DND-41 (cell line): ENCODE measurements at regions not wholly inside any gene's neighbourhood (a gene's known extent, or its start where the extent isn't known, plus 50 kb on each side); places are given as distances from the start of the nearest gene placed in this dataset.

Source experiments
- ATAC-seq: fragments of 200-7000 bp; cut with Tn5 transposase; 3 replicates; pipeline ENCODE4 v1.9.1; 2021; ENCODE audit warnings: low read depth; ENCODE audit not compliant: insufficient read depth
- DNase-seq: peaks from one replicate; pipeline ENCODE4 v3.0.0-alpha.2; 2020
- H2AFZ ChIP-seq: 2 replicates; pipeline ENCODE4 v1.6.0; 2012; ENCODE audit warnings: low read depth, low read length
- H3K27ac ChIP-seq: 2 replicates; pipeline ENCODE4 v1.5.1; 2012; ENCODE audit warnings: low read length, inconsistent platforms
- H3K27me3 ChIP-seq: fragments of 200-600 bp; sonication (generic); 2 replicates; pipeline ENCODE4 v1.6.0; 2012; ENCODE audit warnings: low read length, mild to moderate bottlenecking, inconsistent platforms; ENCODE audit not compliant: insufficient read depth, poor library complexity
- H3K36me3 ChIP-seq: 2 replicates; pipeline ENCODE4 v1.5.1; 2012; ENCODE audit warnings: low read length, inconsistent platforms; ENCODE audit not compliant: insufficient read depth
- H3K4me1 ChIP-seq: 2 replicates; pipeline ENCODE4 v1.5.1; 2012; ENCODE audit warnings: mild to moderate bottlenecking, low read length; ENCODE audit not compliant: insufficient read depth
- H3K4me2 ChIP-seq: 2 replicates; pipeline ENCODE4 v1.6.0; 2012; ENCODE audit warnings: mild to moderate bottlenecking, moderate library complexity, low read length, inconsistent platforms; ENCODE audit not compliant: insufficient read depth
- H3K4me3 ChIP-seq, 2 experiments: fragments of 200-600 bp in 1 of 2; shearing (Covaris generic) in 1 of 2; 2 replicates each; pipeline ENCODE4 v1.5.1; 2012 to 2016; ENCODE audit warnings: inconsistent platforms in 2 of 2, low read length in 2 of 2, mild to moderate bottlenecking in 2 of 2, low read depth in 1 of 2, moderate library complexity in 1 of 2
- H3K79me2 ChIP-seq: 2 replicates; pipeline ENCODE4 v1.6.0; 2012; ENCODE audit warnings: low read length, inconsistent platforms; ENCODE audit not compliant: insufficient read depth
- H3K9ac ChIP-seq: 2 replicates; pipeline ENCODE4 v1.6.0; 2012; ENCODE audit warnings: low read depth, mild to moderate bottlenecking, inconsistent platforms, low read length, moderate library complexity
- H3K9me3 ChIP-seq: 2 replicates; pipeline ENCODE4 v1.5.1; 2012; ENCODE audit warnings: low read length, moderate library complexity, mild to moderate bottlenecking, inconsistent platforms; ENCODE audit not compliant: insufficient read depth, severe bottlenecking
- H4K20me1 ChIP-seq: 2 replicates; pipeline ENCODE4 v1.6.0; 2012; ENCODE audit warnings: low read length; ENCODE audit not compliant: insufficient read depth
- CTCF ChIP-seq: IDR thresholded peaks from 2 replicates; pipeline ENCODE4 v1.5.1; 2012; ENCODE audit warnings: borderline replicate concordance, low read length, moderate library complexity, mild to moderate bottlenecking; ENCODE audit not compliant: poor library complexity, severe bottlenecking; ENCODE audit errors: extremely low read depth
- EZH2 ChIP-seq: IDR thresholded peaks from 3 replicates; pipeline ENCODE4 v1.6.1; 2012; ENCODE audit warnings: borderline replicate concordance, low read depth, mild to moderate bottlenecking, moderate library complexity, low read length, inconsistent platforms; ENCODE audit not compliant: severe bottlenecking

- Histone ChIP-seq H4K20me1 (no peaks in the 10 kb centered on the region), H3K9ac (no peak overlapping the region), H3K36me3 (no peaks in the 10 kb centered on the region), H3K4me2 (no peak overlapping the region), H3K4me1 (no peaks in the 10 kb centered on the region), H3K79me2 (no peaks in the 10 kb centered on the region), H3K4me3 (no peak overlapping the region), H3K27me3 (no peaks in the 10 kb centered on the region), H3K9me3 (no peaks in the 10 kb centered on the region), H2AFZ (no peak overlapping the region), H3K27ac (no peak overlapping the region)
- no peak for TF ChIP-seq EZH2
- TF ChIP-seq CTCF = no peak
- no peak for DNase-seq
- no peak for ATAC-seq
Observed at GRCh38 chr2:156790343-156791037, 354.3 kb downstream of the GPD2 start.

- H3K27me3 ChIP-seq = no peaks in the 10 kb centered on the region
- no peaks in the 10 kb centered on the region for H3K36me3 ChIP-seq
- no peak for TF ChIP-seq EZH2
- TF ChIP-seq CTCF = no peak
- H3K4me3 ChIP-seq = no peak overlapping the region
- no peak overlapping the region for H3K9ac ChIP-seq
- no peak overlapping the region for H2AFZ ChIP-seq
- H3K4me1 ChIP-seq = no peaks in the 10 kb centered on the region
- H4K20me1 ChIP-seq = no peaks in the 10 kb centered on the region
- no peak for DNase-seq
- H3K79me2 ChIP-seq = no peaks in the 10 kb centered on the region
- H3K27ac ChIP-seq = no peak overlapping the region
- ATAC-seq = no peak
- H3K9me3 ChIP-seq = no peaks in the 10 kb centered on the region
- no peak overlapping the region for H3K4me2 ChIP-seq
Observed at GRCh38 chr2:156792242-156792840, 356.2 kb downstream of the GPD2 start.

- Histone ChIP-seq H3K79me2 (no peaks in the 10 kb centered on the region), H3K4me3 (no peak overlapping the region), H3K4me2 (no peak overlapping the region), H3K9me3 (no peaks in the 10 kb centered on the region), H3K27ac (no peak overlapping the region), H3K4me1 (peaks cover 20% of the 10 kb centered on the region), H3K9ac (no peak overlapping the region), H3K36me3 (no peaks in the 10 kb centered on the region), H3K27me3 (no peaks in the 10 kb centered on the region), H2AFZ (no peak overlapping the region), H4K20me1 (no peaks in the 10 kb centered on the region)
- ATAC-seq = no peak
- no peak for TF ChIP-seq EZH2
- no peak for TF ChIP-seq CTCF
- no peak for DNase-seq
Observed at GRCh38 chr2:156797832-156798231, 361.7 kb downstream of the GPD2 start.
